Lower leg skin (tissue), 3 donors: ENCODE measurements at regions not wholly inside any gene's neighbourhood (a gene's known extent, or its start where the extent isn't known, plus 50 kb on each side); places are given as distances from the start of the nearest gene placed in this dataset.

Experiments
- POLR2A ChIP-seq, 2 donors: fragments of 450-650 bp; IDR thresholded peaks; one replicate each; pipeline ENCODE4 v1.6.1; 2016 to 2017; ENCODE audit warnings: antibody characterized with exemption in 2 of 2, mild to moderate bottlenecking in 1 of 2, moderate library complexity in 1 of 2
- TF ChIP-seq, protein P1 (sequence below), 3 donors: fragments of 450-650 bp; IDR thresholded peaks; one replicate each; pipeline ENCODE4 v1.5.1; 2016; ENCODE audit warnings: antibody characterized with exemption in 3 of 3, mild to moderate bottlenecking in 3 of 3, moderate library complexity in 2 of 3

DNA sequence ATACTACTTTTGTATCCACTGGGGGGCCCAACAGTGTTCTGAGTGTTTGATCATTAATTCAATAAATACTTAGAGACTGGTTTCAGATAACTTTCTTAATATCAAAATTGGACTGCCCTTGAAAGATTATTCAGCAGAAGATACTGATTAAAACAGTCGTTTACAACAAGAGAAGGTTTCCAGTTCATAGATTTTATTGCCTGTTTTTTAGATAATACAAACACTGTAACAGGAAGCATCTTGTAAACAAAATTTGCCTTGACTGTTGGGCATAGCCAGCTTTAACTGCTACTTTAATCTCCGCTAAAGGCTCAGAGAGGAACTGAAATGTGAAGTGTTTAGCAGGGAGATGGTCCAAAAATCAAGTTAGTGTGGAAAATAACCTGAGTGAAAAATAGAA, 1168.7 kb upstream of the NUDT12 start:
- TF ChIP-seq, protein P1, sequence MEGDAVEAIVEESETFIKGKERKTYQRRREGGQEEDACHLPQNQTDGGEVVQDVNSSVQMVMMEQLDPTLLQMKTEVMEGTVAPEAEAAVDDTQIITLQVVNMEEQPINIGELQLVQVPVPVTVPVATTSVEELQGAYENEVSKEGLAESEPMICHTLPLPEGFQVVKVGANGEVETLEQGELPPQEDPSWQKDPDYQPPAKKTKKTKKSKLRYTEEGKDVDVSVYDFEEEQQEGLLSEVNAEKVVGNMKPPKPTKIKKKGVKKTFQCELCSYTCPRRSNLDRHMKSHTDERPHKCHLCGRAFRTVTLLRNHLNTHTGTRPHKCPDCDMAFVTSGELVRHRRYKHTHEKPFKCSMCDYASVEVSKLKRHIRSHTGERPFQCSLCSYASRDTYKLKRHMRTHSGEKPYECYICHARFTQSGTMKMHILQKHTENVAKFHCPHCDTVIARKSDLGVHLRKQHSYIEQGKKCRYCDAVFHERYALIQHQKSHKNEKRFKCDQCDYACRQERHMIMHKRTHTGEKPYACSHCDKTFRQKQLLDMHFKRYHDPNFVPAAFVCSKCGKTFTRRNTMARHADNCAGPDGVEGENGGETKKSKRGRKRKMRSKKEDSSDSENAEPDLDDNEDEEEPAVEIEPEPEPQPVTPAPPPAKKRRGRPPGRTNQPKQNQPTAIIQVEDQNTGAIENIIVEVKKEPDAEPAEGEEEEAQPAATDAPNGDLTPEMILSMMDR (IDR thresholded peaks at IDR 0.05) = no peak
- no peak for TF ChIP-seq POLR2A (IDR thresholded peaks at IDR 0.05)
